ENCODE measurements at regions not wholly inside any gene's neighbourhood (a gene's known extent, or its start where the extent isn't known, plus 50 kb on each side); places are given as distances from the start of the nearest gene placed in this dataset.
"Not testable (repeated sequence)": the region's sequence is repeated elsewhere in the genome, so short reads cannot be mapped to it uniquely, and the experiment has no call there.

DNA sequence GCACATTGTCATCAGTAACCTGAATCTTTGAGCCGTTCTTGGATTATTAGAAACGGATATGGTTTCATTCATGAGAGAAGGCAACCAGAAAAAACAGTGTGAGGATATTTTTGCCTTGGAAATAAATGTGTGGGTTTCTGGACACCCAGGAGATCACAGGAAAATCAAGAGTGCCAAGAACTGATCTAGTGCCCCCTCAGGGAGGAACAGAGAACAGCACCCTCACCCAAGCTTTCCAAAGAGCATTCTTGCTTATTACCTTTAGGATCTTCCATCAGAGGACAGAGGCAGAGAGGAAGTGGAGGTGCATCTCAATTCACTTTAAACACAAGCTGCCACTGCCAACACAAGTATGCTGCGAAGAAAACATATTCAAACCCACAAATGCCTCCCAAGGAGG, 851.5 kb upstream of the COBL start:
- H3K4me3 Mint-ChIP-seq (ENCODE audit: unreplicated experiment), result no peak overlapping the region
- no peak overlapping the region for H3K27ac Mint-ChIP-seq (ENCODE audit: unreplicated experiment)
- H3K36me3 Mint-ChIP-seq (ENCODE audit: unreplicated experiment), result no peaks in the 10 kb centered on the region
- no peaks in the 10 kb centered on the region for H3K9me3 Mint-ChIP-seq (ENCODE audit: unreplicated experiment)
- H3K27me3 Mint-ChIP-seq (ENCODE audit: unreplicated experiment), result no peaks in the 10 kb centered on the region
- peak; percentile 31 for DNase-seq
- H3K4me1 Mint-ChIP-seq (ENCODE audit: low read depth, unreplicated experiment), result peaks cover 4% of the 10 kb centered on the region
- TF ChIP-seq, protein P1, sequence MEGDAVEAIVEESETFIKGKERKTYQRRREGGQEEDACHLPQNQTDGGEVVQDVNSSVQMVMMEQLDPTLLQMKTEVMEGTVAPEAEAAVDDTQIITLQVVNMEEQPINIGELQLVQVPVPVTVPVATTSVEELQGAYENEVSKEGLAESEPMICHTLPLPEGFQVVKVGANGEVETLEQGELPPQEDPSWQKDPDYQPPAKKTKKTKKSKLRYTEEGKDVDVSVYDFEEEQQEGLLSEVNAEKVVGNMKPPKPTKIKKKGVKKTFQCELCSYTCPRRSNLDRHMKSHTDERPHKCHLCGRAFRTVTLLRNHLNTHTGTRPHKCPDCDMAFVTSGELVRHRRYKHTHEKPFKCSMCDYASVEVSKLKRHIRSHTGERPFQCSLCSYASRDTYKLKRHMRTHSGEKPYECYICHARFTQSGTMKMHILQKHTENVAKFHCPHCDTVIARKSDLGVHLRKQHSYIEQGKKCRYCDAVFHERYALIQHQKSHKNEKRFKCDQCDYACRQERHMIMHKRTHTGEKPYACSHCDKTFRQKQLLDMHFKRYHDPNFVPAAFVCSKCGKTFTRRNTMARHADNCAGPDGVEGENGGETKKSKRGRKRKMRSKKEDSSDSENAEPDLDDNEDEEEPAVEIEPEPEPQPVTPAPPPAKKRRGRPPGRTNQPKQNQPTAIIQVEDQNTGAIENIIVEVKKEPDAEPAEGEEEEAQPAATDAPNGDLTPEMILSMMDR (IDR thresholded peaks at IDR 0.05; ENCODE audit: partially characterized antibody, unreplicated experiment), result peak; percentile 66

DNA sequence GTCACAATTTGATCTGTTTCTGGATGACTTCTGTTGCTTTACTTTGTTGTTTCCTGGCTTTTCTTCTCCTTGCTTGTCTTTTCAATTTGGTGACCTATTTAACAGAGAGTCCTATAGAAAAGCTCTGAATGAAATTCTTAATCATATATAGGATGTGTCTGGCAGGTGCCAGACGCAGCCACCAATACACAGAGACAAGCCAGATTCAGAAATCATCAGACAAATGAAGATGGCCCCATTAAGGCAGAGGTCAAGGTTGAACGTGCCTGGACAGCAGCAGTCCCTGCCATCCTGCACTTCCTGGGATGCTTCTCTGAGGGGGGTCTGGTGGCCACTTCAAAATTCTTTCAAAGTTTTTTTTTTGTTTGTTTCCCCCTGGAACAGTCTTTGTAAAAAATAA, 846.7 kb upstream of the COBL start:
- Mint-ChIP-seq H3K9me3 (ENCODE audit: unreplicated experiment) (no peaks in the 10 kb centered on the region), H3K4me1 (ENCODE audit: low read depth, unreplicated experiment) (peaks cover 4% of the 10 kb centered on the region), H3K4me3 (ENCODE audit: unreplicated experiment) (no peak overlapping the region), H3K36me3 (ENCODE audit: unreplicated experiment) (no peaks in the 10 kb centered on the region), H3K27ac (ENCODE audit: unreplicated experiment) (no peak overlapping the region), H3K27me3 (ENCODE audit: unreplicated experiment) (peaks cover 2% of the 10 kb centered on the region)
- no peak for DNase-seq
- TF ChIP-seq, protein P1 (IDR thresholded peaks at IDR 0.05; ENCODE audit: partially characterized antibody, unreplicated experiment), result no peak

DNA sequence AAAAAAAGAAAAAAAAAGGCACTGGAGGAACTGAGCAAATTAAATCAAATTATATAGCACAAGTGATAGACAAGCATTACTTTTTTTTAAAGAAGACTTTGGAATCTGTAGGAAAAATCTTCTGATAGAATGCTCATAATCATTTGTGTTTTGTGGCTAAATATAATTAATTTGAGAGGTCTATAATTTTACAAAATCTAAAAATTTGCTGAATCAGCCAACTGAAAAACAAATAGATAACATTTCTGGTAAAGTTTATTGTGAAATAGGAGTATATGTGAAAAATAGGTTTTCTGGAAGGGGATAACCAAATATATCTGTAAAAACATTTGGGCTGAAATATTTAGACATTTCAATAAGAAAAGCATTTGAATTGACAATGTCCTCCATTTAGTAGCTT, 844.9 kb upstream of the COBL start:
- TF ChIP-seq, protein P1 (IDR thresholded peaks at IDR 0.05; ENCODE audit: partially characterized antibody, unreplicated experiment), result no peak
- Mint-ChIP-seq H3K27ac (ENCODE audit: unreplicated experiment) (no peak overlapping the region), H3K4me1 (ENCODE audit: low read depth, unreplicated experiment) (peaks cover 4% of the 10 kb centered on the region), H3K9me3 (ENCODE audit: unreplicated experiment) (no peaks in the 10 kb centered on the region), H3K4me3 (ENCODE audit: unreplicated experiment) (no peak overlapping the region), H3K27me3 (ENCODE audit: unreplicated experiment) (peaks cover 2% of the 10 kb centered on the region), H3K36me3 (ENCODE audit: unreplicated experiment) (no peaks in the 10 kb centered on the region)
- DNase-seq, result no peak

DNA sequence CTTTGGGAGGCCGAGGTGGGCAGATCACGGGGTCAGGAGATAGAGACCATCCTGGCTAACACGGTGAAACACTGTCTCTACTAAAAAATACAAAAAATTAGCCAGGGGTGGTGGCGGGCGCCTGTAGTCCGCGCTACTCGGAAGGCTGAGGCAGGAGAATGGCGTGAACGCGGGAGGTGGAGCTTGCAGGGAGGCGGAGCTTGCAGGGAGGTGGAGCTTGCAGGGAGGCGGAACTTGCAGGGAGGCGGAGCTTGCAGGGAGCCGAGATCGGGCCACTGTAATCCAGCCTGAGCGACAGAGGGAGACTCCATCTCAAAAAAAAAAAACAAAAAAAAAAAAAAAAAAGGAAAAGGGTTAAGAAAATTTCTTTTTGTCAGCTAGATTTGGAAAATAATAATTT, 842.8 kb upstream of the COBL start:
- H3K36me3 Mint-ChIP-seq (ENCODE audit: unreplicated experiment); H3K4me3 Mint-ChIP-seq (ENCODE audit: unreplicated experiment); H3K27me3 Mint-ChIP-seq (ENCODE audit: unreplicated experiment); H3K9me3 Mint-ChIP-seq (ENCODE audit: unreplicated experiment); DNase-seq; H3K4me1 Mint-ChIP-seq (ENCODE audit: low read depth, unreplicated experiment); H3K27ac Mint-ChIP-seq (ENCODE audit: unreplicated experiment): not testable (repeated sequence)

DNA sequence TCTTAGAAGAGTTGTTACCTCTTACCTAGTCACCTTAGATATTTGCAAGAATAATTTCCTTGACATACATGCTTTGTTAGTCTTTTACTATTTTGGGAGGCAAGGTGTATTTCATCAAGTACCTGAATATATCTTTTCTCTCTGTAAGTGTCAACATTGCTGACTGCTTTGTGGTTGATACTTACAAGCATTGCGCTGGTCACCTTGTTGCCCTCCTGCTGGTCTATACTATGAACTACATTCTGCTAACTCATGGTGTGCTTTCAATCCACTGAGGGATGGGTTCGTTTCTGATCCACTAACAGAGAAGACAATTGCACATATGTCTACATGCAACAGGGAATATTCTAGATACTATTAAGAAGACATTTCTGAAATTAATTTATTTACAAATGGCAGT, 837.8 kb upstream of the COBL start:
- no peak overlapping the region for H3K4me3 Mint-ChIP-seq (ENCODE audit: unreplicated experiment)
- H3K9me3 Mint-ChIP-seq (ENCODE audit: unreplicated experiment), result no peaks in the 10 kb centered on the region
- no peak for DNase-seq
- no peaks in the 10 kb centered on the region for H3K4me1 Mint-ChIP-seq (ENCODE audit: low read depth, unreplicated experiment)
- no peaks in the 10 kb centered on the region for H3K36me3 Mint-ChIP-seq (ENCODE audit: unreplicated experiment)
- H3K27ac Mint-ChIP-seq (ENCODE audit: unreplicated experiment), result no peak overlapping the region
- TF ChIP-seq, protein P1 (IDR thresholded peaks at IDR 0.05; ENCODE audit: partially characterized antibody, unreplicated experiment), result peak; percentile 63
- H3K27me3 Mint-ChIP-seq (ENCODE audit: unreplicated experiment), result no peaks in the 10 kb centered on the region

DNA sequence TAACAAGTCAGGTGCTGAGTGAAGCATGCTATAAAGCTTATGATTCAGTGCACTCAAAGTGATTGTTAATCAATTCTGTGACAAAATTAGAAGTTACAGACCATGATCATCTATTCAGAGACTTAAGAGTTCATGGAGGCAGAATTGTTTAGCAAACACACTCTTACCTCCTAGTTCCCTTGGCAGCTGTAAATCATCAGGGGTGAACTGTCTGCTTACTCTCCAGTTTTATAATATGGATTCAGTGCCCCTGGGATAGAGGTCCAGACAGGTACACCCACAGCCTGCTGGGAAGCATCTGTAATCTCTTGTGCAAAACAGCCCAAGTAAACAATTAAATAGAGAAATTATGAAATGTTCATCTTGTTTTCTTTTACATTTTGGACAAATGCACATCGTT, 835.0 kb upstream of the COBL start:
- no peak for DNase-seq
- H3K4me1 Mint-ChIP-seq (ENCODE audit: low read depth, unreplicated experiment), result no peaks in the 10 kb centered on the region
- no peaks in the 10 kb centered on the region for H3K9me3 Mint-ChIP-seq (ENCODE audit: unreplicated experiment)
- TF ChIP-seq, protein P1 (IDR thresholded peaks at IDR 0.05; ENCODE audit: partially characterized antibody, unreplicated experiment), result no peak
- H3K27me3 Mint-ChIP-seq (ENCODE audit: unreplicated experiment), result no peaks in the 10 kb centered on the region
- H3K36me3 Mint-ChIP-seq (ENCODE audit: unreplicated experiment), result no peaks in the 10 kb centered on the region
- H3K27ac Mint-ChIP-seq (ENCODE audit: unreplicated experiment), result no peak overlapping the region
- H3K4me3 Mint-ChIP-seq (ENCODE audit: unreplicated experiment), result no peak overlapping the region
